ENCODE measurements at regions not wholly inside any gene's neighbourhood (a gene's known extent, or its start where the extent isn't known, plus 50 kb on each side); places are given as distances from the start of the nearest gene placed in this dataset.

DNA sequence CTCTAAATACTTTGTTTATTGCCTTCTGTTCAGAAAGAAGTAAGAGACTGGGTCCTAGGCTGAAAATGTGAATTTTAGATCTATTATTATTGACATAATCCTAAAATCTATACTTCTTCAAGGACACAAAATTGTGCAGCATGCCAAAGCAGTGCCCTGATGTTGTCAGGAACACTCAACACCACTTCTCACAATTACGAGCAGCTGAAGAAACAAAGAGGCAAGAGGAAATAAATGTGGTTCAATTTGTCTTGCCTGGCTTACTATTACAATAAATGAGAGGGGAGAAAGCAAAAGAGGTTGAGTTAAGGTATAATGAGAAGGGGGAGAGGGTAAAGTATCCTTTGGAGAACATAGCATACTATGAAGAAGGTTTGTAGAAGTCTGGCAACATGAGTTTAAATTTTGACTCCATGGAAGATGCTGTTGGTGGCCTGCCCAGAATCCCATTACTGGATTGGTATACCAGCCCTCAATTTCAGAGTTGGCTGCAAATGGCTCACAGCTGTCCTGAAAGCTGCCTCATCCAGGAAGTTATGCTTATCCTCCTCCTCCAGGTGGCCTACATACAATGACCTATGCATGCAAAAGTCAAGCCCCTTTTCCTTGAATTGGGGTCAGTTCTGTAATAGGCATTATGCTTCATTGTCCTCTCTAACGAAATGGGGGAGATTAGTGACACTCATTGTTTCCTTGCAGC, 274.6 kb upstream of the SMIM30 start:
- TF ChIP-seq CTCF (IDR thresholded peaks at IDR 0.05) (no peak), POLR2A (IDR thresholded peaks at IDR 0.05) (no peak)
